ENCODE measurements at regions not wholly inside any gene's neighbourhood (a gene's known extent, or its start where the extent isn't known, plus 50 kb on each side); places are given as distances from the start of the nearest gene placed in this dataset.
"Not testable (repeated sequence)": the region's sequence is repeated elsewhere in the genome, so short reads cannot be mapped to it uniquely, and the experiment has no call there.

GRCh38 chr7:130793855-130794618 is 60.0 kb upstream of the KLF14 start:
- no peaks in the 10 kb centered on the region for H3K36me3 ChIP-seq (replicated peaks in 1 of 2; ENCODE audit: control extremely low read depth in 1 of 2, control insufficient read depth in 1 of 2, extremely low read depth in 1 of 2, insufficient read depth in 2 of 2, low read length in 1 of 2)
- H3K9ac ChIP-seq (ENCODE audit: low read length): no peak overlapping the region
- no peaks in the 10 kb centered on the region for H4K20me1 ChIP-seq (ENCODE audit: control insufficient read depth, insufficient read depth, low read length, poor library complexity, severe bottlenecking)
- H2AFZ ChIP-seq (ENCODE audit: insufficient read depth, low read depth, low read length, poor library complexity, severe bottlenecking): no peak overlapping the region
- TF ChIP-seq EZH2 (IDR thresholded peaks at IDR 0.05; ENCODE audit: borderline replicate concordance, insufficient read depth, low read depth, low read length, poor library complexity, severe bottlenecking) (no peak), CTCF (IDR thresholded peaks at IDR 0.05) (no peak)
- no peaks in the 10 kb centered on the region for H3K9me3 ChIP-seq (ENCODE audit: control extremely low read depth in 1 of 3, control insufficient read depth in 2 of 3, insufficient read depth in 1 of 3, low read length in 2 of 3)
- intact Hi-C loops (cut with micrococcal nuclease): no loop called here
- DNase-seq (no peak), ATAC-seq (ENCODE audit: low read depth) (no peak)
- no peak overlapping the region for H3K4me2 ChIP-seq (replicated peaks; ENCODE audit: low read depth, low read length, poor library complexity, severe bottlenecking)
- no peaks in the 10 kb centered on the region for H3K4me1 Mint-ChIP-seq
- no peak overlapping the region for H3K4me3 Mint-ChIP-seq
- H3K27ac ChIP-seq (ENCODE audit: low read length in 2 of 2): no peak overlapping the region
- CTCF ChIA-PET: no interaction called here
- H3K9me3 Mint-ChIP-seq (ENCODE audit: insufficient read depth): no peaks in the 10 kb centered on the region
- POLR2A ChIA-PET: no interaction called here
- H3K27me3 Mint-ChIP-seq: peaks cover 5% of the 10 kb centered on the region
- 100% methylated on average over 5 of the region's 9 CpGs for whole genome bisulfite sequencing (ENCODE audit: insufficient coverage)
- no peak overlapping the region for H3K4me3 ChIP-seq (ENCODE audit: control extremely low read depth in 1 of 5, extremely low read depth in 1 of 5, insufficient read depth in 1 of 5, low read depth in 2 of 5, low read length in 4 of 5)
- H3K79me2 ChIP-seq (ENCODE audit: control insufficient read depth, insufficient read depth, low read length): no peaks in the 10 kb centered on the region
- H3K27ac Mint-ChIP-seq: no peak overlapping the region
- peaks cover 0 to 2% (median 0%) of the 10 kb centered on the region in 4 experiments for H3K27me3 ChIP-seq (replicated peaks in 1 of 4; ENCODE audit: control extremely low read depth in 1 of 4, control insufficient read depth in 3 of 4, insufficient read depth in 4 of 4, low read length in 3 of 4)
- H3K4me1 ChIP-seq (ENCODE audit: control insufficient read depth in 2 of 2, insufficient read depth in 2 of 2, low read length in 2 of 2): no peaks in the 10 kb centered on the region

DNA sequence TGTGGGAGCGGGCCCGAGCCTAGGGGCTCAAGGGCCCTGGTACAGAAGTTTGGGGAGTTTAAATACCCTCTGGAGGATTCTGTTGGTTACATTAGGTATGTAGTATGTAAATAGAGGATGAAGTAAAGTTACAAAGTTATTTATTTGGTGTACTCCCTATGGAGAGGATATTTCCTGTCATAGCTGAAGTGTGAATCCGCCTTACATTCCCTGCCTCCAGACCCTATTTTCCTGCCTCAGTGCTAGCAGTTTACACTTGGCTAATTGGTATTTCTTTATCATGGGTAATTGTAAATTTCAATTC is 60.6 kb upstream of the KLF14 start:
- DNase-seq (no peak), ATAC-seq (ENCODE audit: low read depth) (no peak)
- H3K4me3 ChIP-seq (ENCODE audit: control extremely low read depth in 1 of 5, extremely low read depth in 1 of 5, insufficient read depth in 1 of 5, low read depth in 2 of 5, low read length in 4 of 5): no peak overlapping the region
- ChIA-PET CTCF (no interaction called here), POLR2A (no interaction called here)
- H3K27me3 ChIP-seq (replicated peaks in 1 of 4; ENCODE audit: control extremely low read depth in 1 of 4, control insufficient read depth in 3 of 4, insufficient read depth in 4 of 4, low read length in 3 of 4): peaks cover 0 to 2% (median 0%) of the 10 kb centered on the region in 4 experiments
- H3K4me3 Mint-ChIP-seq: no peak overlapping the region
- WGBS (ENCODE audit: insufficient coverage): 92% methylated on average over 2 of the region's 3 CpGs
- TF ChIP-seq EZH2 (IDR thresholded peaks at IDR 0.05; ENCODE audit: borderline replicate concordance, insufficient read depth, low read depth, low read length, poor library complexity, severe bottlenecking) (no peak), CTCF (IDR thresholded peaks at IDR 0.05) (no peak)
- H4K20me1 ChIP-seq (ENCODE audit: control insufficient read depth, insufficient read depth, low read length, poor library complexity, severe bottlenecking): no peaks in the 10 kb centered on the region
- H3K9me3 ChIP-seq (ENCODE audit: control extremely low read depth in 1 of 3, control insufficient read depth in 2 of 3, insufficient read depth in 1 of 3, low read length in 2 of 3): no peaks in the 10 kb centered on the region
- intact Hi-C loops (cut with micrococcal nuclease): no loop called here
- no peak overlapping the region for H3K27ac Mint-ChIP-seq
- H3K4me2 ChIP-seq (replicated peaks; ENCODE audit: low read depth, low read length, poor library complexity, severe bottlenecking): no peak overlapping the region
- H3K4me1 Mint-ChIP-seq: no peaks in the 10 kb centered on the region
- H3K4me1 ChIP-seq (ENCODE audit: control insufficient read depth in 2 of 2, insufficient read depth in 2 of 2, low read length in 2 of 2): no peaks in the 10 kb centered on the region
- peaks cover 11% of the 10 kb centered on the region for H3K27me3 Mint-ChIP-seq
- H3K9me3 Mint-ChIP-seq (ENCODE audit: insufficient read depth): no peaks in the 10 kb centered on the region
- no peak overlapping the region for H3K27ac ChIP-seq (ENCODE audit: low read length in 2 of 2)
- H3K9ac ChIP-seq (ENCODE audit: low read length): no peak overlapping the region
- no peak overlapping the region for H2AFZ ChIP-seq (ENCODE audit: insufficient read depth, low read depth, low read length, poor library complexity, severe bottlenecking)
- H3K36me3 ChIP-seq (replicated peaks in 1 of 2; ENCODE audit: control extremely low read depth in 1 of 2, control insufficient read depth in 1 of 2, extremely low read depth in 1 of 2, insufficient read depth in 2 of 2, low read length in 1 of 2): no peaks in the 10 kb centered on the region
- no peaks in the 10 kb centered on the region for H3K79me2 ChIP-seq (ENCODE audit: control insufficient read depth, insufficient read depth, low read length)

DNA sequence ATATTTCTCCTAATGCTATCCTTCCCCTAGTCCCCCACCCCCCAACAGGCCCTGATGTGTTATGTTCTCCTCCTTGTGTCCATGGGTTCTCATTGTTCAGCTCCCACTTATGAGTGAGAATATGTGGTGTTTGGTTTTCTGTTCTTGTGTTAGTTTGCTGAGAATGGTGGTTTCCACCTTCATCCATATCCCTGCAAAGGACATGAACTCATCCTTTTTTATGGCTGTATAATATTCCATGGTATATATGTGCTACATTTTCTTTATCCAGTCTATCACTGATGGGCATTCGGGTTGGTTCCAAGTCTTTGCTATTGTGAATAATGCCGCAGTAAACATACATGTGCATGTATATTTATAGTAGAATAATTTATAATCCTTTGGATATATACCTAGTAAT is 62.4 kb upstream of the KLF14 start:
- H3K9me3 ChIP-seq (ENCODE audit: control extremely low read depth in 1 of 3, control insufficient read depth in 2 of 3, insufficient read depth in 1 of 3, low read length in 2 of 3); CTCF ChIA-PET; H3K27ac ChIP-seq (ENCODE audit: low read length in 2 of 2); H4K20me1 ChIP-seq (ENCODE audit: control insufficient read depth, insufficient read depth, low read length, poor library complexity, severe bottlenecking); H3K79me2 ChIP-seq (ENCODE audit: control insufficient read depth, insufficient read depth, low read length); intact Hi-C loops (cut with micrococcal nuclease); H3K4me2 ChIP-seq (replicated peaks; ENCODE audit: low read depth, low read length, poor library complexity, severe bottlenecking); H2AFZ ChIP-seq (ENCODE audit: insufficient read depth, low read depth, low read length, poor library complexity, severe bottlenecking); POLR2A ChIA-PET; H3K4me3 ChIP-seq (ENCODE audit: control extremely low read depth in 1 of 5, extremely low read depth in 1 of 5, insufficient read depth in 1 of 5, low read depth in 2 of 5, low read length in 4 of 5); ATAC-seq (ENCODE audit: low read depth); H3K4me1 Mint-ChIP-seq; H3K27me3 ChIP-seq (replicated peaks in 1 of 4; ENCODE audit: control extremely low read depth in 1 of 4, control insufficient read depth in 3 of 4, insufficient read depth in 4 of 4, low read length in 3 of 4); H3K9me3 Mint-ChIP-seq (ENCODE audit: insufficient read depth); H3K9ac ChIP-seq (ENCODE audit: low read length); H3K36me3 ChIP-seq (replicated peaks in 1 of 2; ENCODE audit: control extremely low read depth in 1 of 2, control insufficient read depth in 1 of 2, extremely low read depth in 1 of 2, insufficient read depth in 2 of 2, low read length in 1 of 2); H3K27ac Mint-ChIP-seq; H3K4me1 ChIP-seq (ENCODE audit: control insufficient read depth in 2 of 2, insufficient read depth in 2 of 2, low read length in 2 of 2); H3K4me3 Mint-ChIP-seq; DNase-seq: not testable (repeated sequence)
- H3K27me3 Mint-ChIP-seq: peaks cover 28% of the 10 kb centered on the region
- WGBS (ENCODE audit: insufficient coverage): no CpG with 5 or more reads among the region's 2 CpGs

Data from B cell (primary cell).